ENCODE measurements at regions not wholly inside any gene's neighbourhood (a gene's known extent, or its start where the extent isn't known, plus 50 kb on each side); places are given as distances from the start of the nearest gene placed in this dataset.
"Not testable (repeated sequence)": the region's sequence is repeated elsewhere in the genome, so short reads cannot be mapped to it uniquely, and the experiment has no call there.

GRCh38 chr7:92913849-92914248, 77.5 kb upstream of the CDK6 start:
- DNase-seq, result no peak

DNA sequence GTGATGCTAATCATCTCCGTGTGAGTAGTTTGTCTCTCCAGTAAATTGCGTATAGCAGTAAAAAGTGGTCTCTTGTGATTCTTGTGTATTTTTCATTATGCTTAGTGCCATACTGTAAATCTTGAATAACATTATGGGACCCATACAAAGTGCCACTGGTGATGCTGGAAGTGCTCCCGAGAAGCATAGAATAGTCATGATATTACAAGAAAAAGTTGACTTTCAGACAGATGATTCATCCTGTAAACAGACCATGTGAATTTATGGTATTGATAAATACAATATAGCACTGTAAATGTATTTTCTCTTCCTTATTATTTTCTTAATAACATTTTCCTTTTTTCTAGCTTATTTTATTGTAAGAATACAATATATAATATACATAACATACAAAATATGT, 74.6 kb upstream of the CDK6 start:
- DNase-seq, result no peak

- DNase-seq, result no peak
These were observed 73.5 kb upstream of the CDK6 start for GRCh38 chr7:92909686-92910475.

DNA sequence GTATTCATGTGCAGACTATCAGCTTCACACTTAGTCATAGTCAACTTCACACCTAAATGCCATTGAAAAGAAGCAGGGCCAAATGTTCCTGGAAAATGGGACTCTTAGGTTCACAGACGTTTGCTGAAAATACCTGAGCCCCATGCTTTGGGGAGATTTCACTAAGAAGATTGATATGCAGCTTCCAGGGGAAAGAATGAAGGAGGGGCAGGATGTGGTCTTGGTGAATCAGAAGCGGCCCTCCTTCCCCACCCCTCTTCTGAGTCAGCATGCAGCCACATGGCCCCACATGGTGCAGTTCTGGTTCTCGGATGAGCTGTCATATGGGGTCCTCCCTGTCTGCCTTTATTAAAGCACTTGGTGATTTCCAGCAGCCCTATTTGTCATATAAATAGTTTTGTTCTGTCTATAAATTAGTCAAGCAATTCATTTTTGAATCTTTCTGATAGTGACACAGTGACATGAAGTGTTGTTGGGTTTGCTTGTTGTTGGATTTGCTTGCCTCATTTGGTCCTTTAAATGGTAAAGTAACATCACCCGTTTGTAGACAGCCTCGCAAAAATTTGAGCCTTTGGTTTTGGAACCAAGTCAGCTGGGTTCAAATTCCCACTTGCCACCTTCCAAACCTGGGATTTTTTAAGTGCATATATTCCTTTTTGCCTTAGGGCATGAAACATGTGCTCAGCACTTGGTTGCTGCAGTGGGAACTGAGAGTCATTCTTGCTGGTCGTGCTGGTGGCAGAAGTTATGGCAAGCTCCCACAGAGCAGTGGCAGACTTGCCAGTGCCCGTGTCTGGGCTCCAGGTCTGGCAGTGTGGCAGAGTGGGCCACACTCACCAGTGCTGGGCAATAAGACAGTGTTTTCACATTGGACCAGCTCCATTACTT, 68.1 kb upstream of the CDK6 start:
- no peak for DNase-seq

DNA sequence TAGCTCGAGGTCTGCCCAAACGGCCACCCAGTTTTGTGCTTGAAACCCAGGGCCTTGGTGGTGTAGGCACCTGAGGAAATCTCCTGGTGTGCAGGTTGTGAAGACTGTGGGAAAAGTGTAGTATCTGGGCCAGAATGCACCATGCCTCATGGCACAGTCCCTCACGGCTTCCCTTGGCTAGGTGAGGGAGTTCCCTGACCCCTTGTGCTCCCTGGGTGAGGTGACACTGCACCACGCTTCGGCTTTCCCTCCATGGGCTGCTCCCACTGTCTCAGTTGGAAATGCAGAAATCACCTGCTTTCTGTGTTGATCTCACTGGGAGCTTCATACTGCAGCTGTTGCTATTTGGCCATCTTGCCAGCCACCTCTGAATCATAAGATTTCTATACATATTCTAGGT, 62.4 kb upstream of the CDK6 start:
- DNase-seq, result no peak

DNA sequence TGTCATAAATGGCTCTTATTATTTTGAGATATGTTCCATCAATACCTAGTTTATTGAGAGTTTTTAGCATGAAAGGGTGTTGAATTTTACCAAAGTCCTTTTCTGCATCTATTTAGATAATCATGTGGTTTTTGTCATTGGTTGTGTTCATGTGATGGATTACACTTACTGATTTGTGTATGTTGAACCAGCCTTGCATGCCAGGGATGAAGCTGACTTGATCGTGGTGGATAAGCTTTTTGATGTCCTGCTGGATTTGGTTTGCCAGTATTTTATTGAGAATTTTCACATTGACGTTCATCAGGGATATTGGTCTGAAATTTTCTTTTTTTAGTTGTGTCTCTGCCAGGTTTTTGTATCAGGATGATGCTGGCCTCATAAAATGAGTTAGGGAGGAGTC, 58.5 kb upstream of the CDK6 start:
- DNase-seq, result not testable (repeated sequence)

- DNase-seq, result no peak
These were observed 52.7 kb upstream of the CDK6 start for GRCh38 chr7:92889081-92889480.
